ENCODE measurements at regions not wholly inside any gene's neighbourhood (a gene's known extent, or its start where the extent isn't known, plus 50 kb on each side); places are given as distances from the start of the nearest gene placed in this dataset.

GRCh38 chr18:10245846-10246175 is 208.6 kb upstream of the APCDD1 start:
- DNase-seq (ENCODE audit: low read depth) = no peak

GRCh38 chr18:10247021-10247741 is 207.3 kb upstream of the APCDD1 start:
- H3K4me3 ChIP-seq (ENCODE audit: control insufficient read depth, low read depth, low read length) = no peak overlapping the region
- TF ChIP-seq CTCF (conservative IDR thresholded peaks at IDR 0.05; ENCODE audit: control insufficient read depth, insufficient read depth, low read depth, low read length) = no peak
- DNase-seq (ENCODE audit: low read depth) = no peak

More at GRCh38 chr18:10245846-10246175, 208.6 kb upstream of the APCDD1 start:
- no peak overlapping the region for H3K4me3 ChIP-seq (ENCODE audit: control insufficient read depth, low read depth, low read length)
- TF ChIP-seq CTCF (conservative IDR thresholded peaks at IDR 0.05; ENCODE audit: control insufficient read depth, insufficient read depth, low read depth, low read length) = no peak

DNA sequence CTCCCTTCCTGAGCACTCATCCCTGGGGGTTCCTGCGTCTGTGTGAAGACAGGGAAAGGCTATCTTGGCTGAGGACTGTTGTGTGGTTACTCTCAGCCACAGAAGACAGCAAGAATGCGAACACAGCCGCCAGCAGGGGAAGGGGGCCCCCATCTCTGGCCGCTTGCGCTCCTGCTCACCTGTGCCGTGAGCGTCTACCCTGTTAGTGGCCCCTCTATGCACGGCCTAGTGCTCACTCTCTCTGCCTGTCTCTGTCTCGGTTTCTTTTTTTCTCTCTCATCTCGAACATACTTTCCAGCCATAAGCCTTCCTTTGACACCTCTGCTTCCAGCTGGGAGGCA is 206.7 kb upstream of the APCDD1 start:
- TF ChIP-seq CTCF (conservative IDR thresholded peaks at IDR 0.05; ENCODE audit: control insufficient read depth, insufficient read depth, low read depth, low read length) = no peak
- DNase-seq (ENCODE audit: low read depth) = no peak
- no peak overlapping the region for H3K4me3 ChIP-seq (ENCODE audit: control insufficient read depth, low read depth, low read length)

GRCh38 chr18:10248738-10249137 is 205.7 kb upstream of the APCDD1 start:
- no peak overlapping the region for H3K4me3 ChIP-seq (ENCODE audit: control insufficient read depth, low read depth, low read length)
- no peak for TF ChIP-seq CTCF (conservative IDR thresholded peaks at IDR 0.05; ENCODE audit: control insufficient read depth, insufficient read depth, low read depth, low read length)
- no peak for DNase-seq (ENCODE audit: low read depth)

DNA sequence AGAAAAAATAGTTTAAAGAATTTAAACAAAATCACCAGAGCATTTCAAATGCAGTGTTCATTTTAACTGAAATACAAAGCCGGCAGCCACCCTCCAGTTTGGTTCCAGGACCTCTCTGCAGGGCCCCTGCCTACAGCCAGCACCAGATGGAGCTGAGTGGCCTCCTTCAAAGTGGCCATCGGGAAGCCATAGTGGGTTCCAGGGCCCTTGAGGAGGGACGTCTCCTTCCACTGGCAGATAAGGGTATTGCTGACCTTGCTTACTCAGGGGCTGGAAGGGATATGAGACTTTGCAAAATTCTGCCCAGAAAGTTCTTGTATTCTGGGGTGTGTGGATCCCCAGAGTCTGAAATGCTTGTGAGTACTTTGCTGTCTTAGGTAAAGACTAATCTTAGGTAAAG is 205.2 kb upstream of the APCDD1 start:
- H3K4me3 ChIP-seq (ENCODE audit: control insufficient read depth, low read depth, low read length) = no peak overlapping the region
- no peak for DNase-seq (ENCODE audit: low read depth)
- TF ChIP-seq CTCF (conservative IDR thresholded peaks at IDR 0.05; ENCODE audit: control insufficient read depth, insufficient read depth, low read depth, low read length) = no peak

DNA sequence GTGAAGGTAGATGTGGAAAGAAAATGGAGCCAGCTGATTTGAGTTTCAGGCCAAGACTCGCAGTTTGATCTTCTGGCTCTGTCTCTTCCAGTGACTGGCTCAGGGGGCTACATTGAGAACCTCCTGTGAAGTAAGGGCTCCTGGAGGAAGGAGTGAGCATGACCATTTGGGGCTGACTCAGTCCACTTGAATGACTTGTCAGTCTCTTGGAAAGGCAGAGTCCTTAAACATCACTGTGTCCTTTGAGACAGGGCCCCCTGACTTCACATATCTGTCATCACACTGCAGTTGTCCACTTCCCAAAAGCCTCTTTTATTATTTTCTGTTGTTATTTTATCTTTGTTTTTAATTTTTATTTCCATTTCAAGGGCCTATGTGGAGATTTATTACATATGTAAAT is 204.6 kb upstream of the APCDD1 start:
- no peak overlapping the region for H3K4me3 ChIP-seq (ENCODE audit: control insufficient read depth, low read depth, low read length)
- DNase-seq (ENCODE audit: low read depth) = no peak
- TF ChIP-seq CTCF (conservative IDR thresholded peaks at IDR 0.05; ENCODE audit: control insufficient read depth, insufficient read depth, low read depth, low read length) = no peak

DNA sequence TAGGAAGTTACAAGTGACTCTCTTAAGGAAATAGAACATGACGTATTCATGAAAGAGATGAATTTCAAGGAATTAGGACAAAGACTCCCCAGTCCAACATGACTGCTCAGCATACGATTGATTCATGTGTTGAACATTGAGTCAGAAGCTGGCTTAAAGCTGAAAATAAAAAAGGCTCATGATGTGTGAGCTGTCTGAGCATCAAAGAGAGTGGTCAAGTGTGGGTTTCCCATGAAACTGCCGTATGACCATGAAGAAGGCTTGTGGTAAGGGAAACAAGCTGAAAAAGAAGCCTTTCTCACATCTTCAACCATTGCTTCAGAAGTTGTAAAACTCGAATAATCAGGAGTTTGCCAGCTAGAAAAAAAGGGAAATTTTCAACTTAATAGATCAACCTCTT is 201.9 kb upstream of the APCDD1 start:
- no peak for TF ChIP-seq CTCF (conservative IDR thresholded peaks at IDR 0.05; ENCODE audit: control insufficient read depth, insufficient read depth, low read depth, low read length)
- no peak for DNase-seq (ENCODE audit: low read depth)

More for the DNA sequence above, 201.9 kb upstream of the APCDD1 start:
- H3K4me3 ChIP-seq (ENCODE audit: control insufficient read depth, low read depth, low read length) = no peak overlapping the region
